ENCODE measurements at regions not wholly inside any gene's neighbourhood (a gene's known extent, or its start where the extent isn't known, plus 50 kb on each side); places are given as distances from the start of the nearest gene placed in this dataset.

- no peak for TF ChIP-seq CTCF (IDR thresholded peaks at IDR 0.05; ENCODE audit: insufficient read depth, low read depth, low read length)
- CTCF ChIA-PET = interaction anchor here (0.9 to 1.1 kb wide), 2 partner anchors 9 to 1572 kb away, joined by 3 read pairs; no protein-coding TSS in a partner anchor
- Histone ChIP-seq H3K4me3 (ENCODE audit: low read depth, low read length) (no peak overlapping the region), H3K27me3 (ENCODE audit: control insufficient read depth, insufficient read depth, low read length) (no peaks in the 10 kb centered on the region), H3K36me3 (ENCODE audit: control insufficient read depth, insufficient read depth, low read length) (no peaks in the 10 kb centered on the region)
- peak; percentile 47 for DNase-seq (ENCODE audit: low read depth)
- POLR2A ChIA-PET = no interaction called here
Measured at GRCh38 chr9:78383130-78383529, 86.2 kb downstream of the PSAT1 start.

- ChIA-PET CTCF (interaction anchor here (0.8 kb wide), 1 partner anchor 17 kb away, joined by 4 read pairs; no protein-coding TSS in a partner anchor), POLR2A (no interaction called here)
- no peak for TF ChIP-seq CTCF (IDR thresholded peaks at IDR 0.05; ENCODE audit: insufficient read depth, low read depth, low read length)
- Histone ChIP-seq H3K36me3 (ENCODE audit: control insufficient read depth, insufficient read depth, low read length) (no peaks in the 10 kb centered on the region), H3K4me3 (ENCODE audit: low read depth, low read length) (no peak overlapping the region), H3K27me3 (ENCODE audit: control insufficient read depth, insufficient read depth, low read length) (0 out of 2 replicates have a peak, but pooled peaks cover 2% of the 10 kb centered on the region)
- DNase-seq (ENCODE audit: low read depth) = no peak
Measured at GRCh38 chr9:78386348-78386747, 89.4 kb downstream of the PSAT1 start.

- ChIA-PET POLR2A (no interaction called here), CTCF (interaction anchor here (0.6 to 1.0 kb wide), 3 partner anchors 10 to 17 kb away, joined by 3 to 4 read pairs (median 3); no protein-coding TSS in a partner anchor)
- DNase-seq (ENCODE audit: low read depth) = no peak
- TF ChIP-seq CTCF (IDR thresholded peaks at IDR 0.05; ENCODE audit: insufficient read depth, low read depth, low read length) = no peak
- H3K27me3 ChIP-seq (ENCODE audit: control insufficient read depth, insufficient read depth, low read length) = 0 out of 2 replicates have a peak, but pooled peaks cover 2% of the 10 kb centered on the region
- no peak overlapping the region for H3K4me3 ChIP-seq (ENCODE audit: low read depth, low read length)
- H3K36me3 ChIP-seq (ENCODE audit: control insufficient read depth, insufficient read depth, low read length) = no peaks in the 10 kb centered on the region
Measured at GRCh38 chr9:78386773-78387172, 89.8 kb downstream of the PSAT1 start.

GRCh38 chr9:78393340-78393739 lies 96.4 kb downstream of the PSAT1 start:
- no peaks in the 10 kb centered on the region for H3K36me3 ChIP-seq (ENCODE audit: control insufficient read depth, insufficient read depth, low read length)
- ChIA-PET CTCF (no interaction called here), POLR2A (no interaction called here)
- no peak overlapping the region for H3K4me3 ChIP-seq (ENCODE audit: low read depth, low read length)
- no peak for DNase-seq (ENCODE audit: low read depth)
- no peak for TF ChIP-seq CTCF (IDR thresholded peaks at IDR 0.05; ENCODE audit: insufficient read depth, low read depth, low read length)
- 0 out of 2 replicates have a peak, but pooled peaks cover 2% of the 10 kb centered on the region for H3K27me3 ChIP-seq (ENCODE audit: control insufficient read depth, insufficient read depth, low read length)

- POLR2A ChIA-PET = no interaction called here
- TF ChIP-seq CTCF (IDR thresholded peaks at IDR 0.05; ENCODE audit: insufficient read depth, low read depth, low read length) = no peak
- H3K36me3 ChIP-seq (ENCODE audit: control insufficient read depth, insufficient read depth, low read length) = no peaks in the 10 kb centered on the region
- H3K27me3 ChIP-seq (ENCODE audit: control insufficient read depth, insufficient read depth, low read length) = 0 out of 2 replicates have a peak, but pooled peaks cover 2% of the 10 kb centered on the region
- H3K4me3 ChIP-seq (ENCODE audit: low read depth, low read length) = no peak overlapping the region
- DNase-seq (ENCODE audit: low read depth) = no peak
- CTCF ChIA-PET = no interaction called here
Measured at GRCh38 chr9:78393932-78394331, 97.0 kb downstream of the PSAT1 start.

Measured in BJ (cell line).